Heart left ventricle (tissue), 16 donors: ENCODE measurements at regions not wholly inside any gene's neighbourhood (a gene's known extent, or its start where the extent isn't known, plus 50 kb on each side); places are given as distances from the start of the nearest gene placed in this dataset.
"Not testable (repeated sequence)": the region's sequence is repeated elsewhere in the genome, so short reads cannot be mapped to it uniquely, and the experiment has no call there.

Source experiments
- ATAC-seq, 4 donors: fragments of 200-7000 bp; cut with Tn5 transposase; one replicate each; pipeline ENCODE4 v1.9.1; 2020 to 2022; ENCODE audit warnings: moderate library complexity in 4 of 4, mild to moderate bottlenecking in 3 of 4, moderate number of reproducible peaks in 1 of 4
- DNase-seq, 5 donors: peaks; one replicate each; pipeline ENCODE4 v3.0.0-alpha.2; 2020
- H3K27ac ChIP-seq, 12 donors: fragments of 200-600 bp; sonication (generic) in 4 of 12; one replicate each; pipeline versions ENCODE4 v1.5.0 to v1.8.0; 2016 to 2022; ENCODE audit warnings: mild to moderate bottlenecking in 2 of 12
- H3K27me3 ChIP-seq, 9 donors: fragments of 200-600 bp; sonication (generic) in 2 of 9; one replicate each; pipeline versions ENCODE4 v1.5.1 to v1.8.0; 2016 to 2022; ENCODE audit warnings: mild to moderate bottlenecking in 3 of 9
- H3K36me3 ChIP-seq, 9 donors: fragments of 200-600 bp; sonication (generic) in 2 of 9; one replicate each; pipeline versions ENCODE4 v1.5.0 to v1.8.0; 2018 to 2022; ENCODE audit warnings: mild to moderate bottlenecking in 2 of 9
- H3K4me1 ChIP-seq, 12 donors: fragments of 200-600 bp; sonication (generic) in 4 of 12; one replicate each; pipeline versions ENCODE4 v1.5.0 to v1.8.0; 2016 to 2022; ENCODE audit warnings: mild to moderate bottlenecking in 3 of 12
- H3K4me3 ChIP-seq, 12 donors: fragments of 200-600 bp; sonication (generic) in 4 of 12; one replicate each; pipeline versions ENCODE4 v1.5.0 to v1.8.0; 2017 to 2022; ENCODE audit warnings: mild to moderate bottlenecking in 9 of 12, moderate library complexity in 4 of 12
- H3K9me3 ChIP-seq, 12 donors: fragments of 200-600 bp; sonication (generic) in 4 of 12; one replicate each; pipeline versions ENCODE4 v1.5.0 to v1.8.0; 2016 to 2022; ENCODE audit warnings: mild to moderate bottlenecking in 1 of 12
- WGBS, 4 donors: extraction: QIAGEN DNeasy Blood & Tissue Kit in 2 of 4; methylation state at CpG; one replicate each; pipeline versions ENCODE4 v1.1.5 to v1.1.7; 2013 to 2018; 5-methylcytosine and 5-hydroxymethylcytosine counted together
- intact Hi-C, 10 donors: fragments of 100-400 bp; cut with DNase I; formaldehyde crosslinking; loops; one replicate each; pipeline versions ENCODE4 v1.11.1 to v1.14.2; 2022
- donor health status: ischemic (EF 13 %, LVEDD 7.1; RV severe dilation, severe dysfunction).
- donor health status: healthy with polysubstance abuse.
- donor health status: DM: no; HTN: yes; CAD: no.
- donor health status: DM: no; HTN: no; CAD: no.
- donor health status: ischemic (EF 25% LVEDD 6.9; RV normal size, moderate dysfunction).
- donor health status: ischemic (EF 25% LVEDD 5.7; RV mildly dilated, moderate dysfunction).
- donor health status: healthy.
- donor health status: DM: yes; HTN: yes; CAD: no.
- donor health status: ischemic (EF 35%, LVEDD 5.7; RV mildly dilated, moderate dysfunction).
- donor health status: nonischemic (EF 11% LVEDD 7.7; RV severe dilation, severe dysfunction).
- donor health status: DM: yes; HTN: yes; CAD: no.
- donor health status: PGD.
- donor health status: ischemic (EF 29% LVEDD 5.4; RV normal size, mild dysfunction).
- donor health status: nonischemic (EF 23%, LVEDD 6.1; RV moderate dilation, normal function).

- ATAC-seq, H3K4me1 ChIP-seq, H3K27ac ChIP-seq, H3K9me3 ChIP-seq, H3K36me3 ChIP-seq, H3K4me3 ChIP-seq, H3K27me3 ChIP-seq, DNase-seq, intact Hi-C loops: not testable (repeated sequence)
- 80 to 87% (median 83%) methylated on average over 3 of the region's 7 CpGs; no CpG with 5 or more reads in 1 of the 4 donors for WGBS, 4 donors
Measured at GRCh38 chr13:111757094-111757493, 309.9 kb upstream of the SOX1 start.

- H3K27me3 ChIP-seq, ATAC-seq: not testable (repeated sequence)
Measured at GRCh38 chr13:111757618-111758017, 309.3 kb upstream of the SOX1 start.

GRCh38 chr13:111763001-111763872, 303.7 kb upstream of the SOX1 start:
- H3K4me3 ChIP-seq, H3K27me3 ChIP-seq, intact Hi-C loops, DNase-seq, H3K4me1 ChIP-seq, H3K27ac ChIP-seq, H3K36me3 ChIP-seq, H3K9me3 ChIP-seq, ATAC-seq: not testable (repeated sequence)
- no CpG with 5 or more reads among the region's 34 CpGs for whole genome bisulfite sequencing, 4 donors

More at GRCh38 chr13:111757618-111758017, 309.3 kb upstream of the SOX1 start:
- H3K4me1 ChIP-seq, H3K9me3 ChIP-seq, intact Hi-C loops, H3K4me3 ChIP-seq, H3K36me3 ChIP-seq, DNase-seq, H3K27ac ChIP-seq: not testable (repeated sequence)
- 64 to 87% (median 86%) methylated on average over 1 to 3 of the region's 3 CpGs for WGBS, 4 donors

- H3K36me3 ChIP-seq, H3K27me3 ChIP-seq, intact Hi-C loops, ATAC-seq, DNase-seq, H3K4me3 ChIP-seq, H3K9me3 ChIP-seq, H3K27ac ChIP-seq, H3K4me1 ChIP-seq: not testable (repeated sequence)
- no CpG with 5 or more reads among the region's 15 CpGs for WGBS, 4 donors
Measured at GRCh38 chr13:111764550-111764949, 302.4 kb upstream of the SOX1 start.

GRCh38 chr13:111764996-111765395, 302.0 kb upstream of the SOX1 start:
- intact Hi-C loops, H3K9me3 ChIP-seq, H3K27ac ChIP-seq, H3K36me3 ChIP-seq, H3K4me1 ChIP-seq, H3K4me3 ChIP-seq, DNase-seq, H3K27me3 ChIP-seq: not testable (repeated sequence)
- peak in 1 of 4 donors; percentile 51 for ATAC-seq
- WGBS, 4 donors, result no CpG with 5 or more reads among the region's 13 CpGs

GRCh38 chr13:111775718-111776117, 291.2 kb upstream of the SOX1 start:
- H3K4me3 ChIP-seq, ATAC-seq, H3K27ac ChIP-seq, H3K36me3 ChIP-seq, H3K27me3 ChIP-seq, DNase-seq, intact Hi-C loops, H3K4me1 ChIP-seq, H3K9me3 ChIP-seq: not testable (repeated sequence)
- WGBS, 4 donors, result 72 to 93% (median 87%) methylated on average over 1 to 3 of the region's 3 CpGs

- ATAC-seq, intact Hi-C loops, H3K4me1 ChIP-seq, H3K27me3 ChIP-seq, DNase-seq, H3K36me3 ChIP-seq, H3K27ac ChIP-seq, H3K9me3 ChIP-seq, H3K4me3 ChIP-seq: not testable (repeated sequence)
- 74 to 81% (median 75%) methylated on average over 2 of the region's 2 CpGs; no CpG with 5 or more reads in 1 of the 4 donors for WGBS, 4 donors
Measured at GRCh38 chr13:111777351-111777750, 289.6 kb upstream of the SOX1 start.

GRCh38 chr13:111781395-111781794, 285.6 kb upstream of the SOX1 start:
- H3K4me1 ChIP-seq, H3K27me3 ChIP-seq, ATAC-seq, H3K4me3 ChIP-seq, H3K9me3 ChIP-seq, H3K27ac ChIP-seq, DNase-seq, H3K36me3 ChIP-seq, intact Hi-C loops: not testable (repeated sequence)
- WGBS, 4 donors, result no CpG with 5 or more reads among the region's 12 CpGs

GRCh38 chr13:111787321-111787720, 279.6 kb upstream of the SOX1 start:
- WGBS, 4 donors, result no CpG with 5 or more reads among the region's 5 CpGs

More at GRCh38 chr13:111787321-111787720, 279.6 kb upstream of the SOX1 start:
- H3K4me3 ChIP-seq, DNase-seq, H3K9me3 ChIP-seq, intact Hi-C loops, H3K4me1 ChIP-seq, H3K27ac ChIP-seq, H3K36me3 ChIP-seq, ATAC-seq: not testable (repeated sequence)
- peaks cover 0 to 18% (median 0%) of the 10 kb centered on the region in 9 donors for H3K27me3 ChIP-seq
